Esophagus squamous epithelium (tissue), 4 donors: ENCODE measurements at regions not wholly inside any gene's neighbourhood (a gene's known extent, or its start where the extent isn't known, plus 50 kb on each side); places are given as distances from the start of the nearest gene placed in this dataset.

Experiments
- POLR2A ChIP-seq, 4 donors: fragments of 450-650 bp; IDR thresholded peaks; one replicate each; pipeline ENCODE4 v1.6.1; 2017; ENCODE audit warnings: antibody characterized with exemption in 4 of 4, mild to moderate bottlenecking in 4 of 4, moderate library complexity in 3 of 4
- TF ChIP-seq, protein P1 (sequence below), 6 experiments: fragments of 450-650 bp in 4 of 6; fragments of 200-600 bp in 2 of 6; sonication (generic) in 2 of 6; IDR thresholded peaks; one replicate each; pipeline ENCODE4 v1.5.1; 2016 to 2019; ENCODE audit warnings: antibody characterized with exemption in 6 of 6, mild to moderate bottlenecking in 4 of 6, moderate library complexity in 4 of 6

DNA sequence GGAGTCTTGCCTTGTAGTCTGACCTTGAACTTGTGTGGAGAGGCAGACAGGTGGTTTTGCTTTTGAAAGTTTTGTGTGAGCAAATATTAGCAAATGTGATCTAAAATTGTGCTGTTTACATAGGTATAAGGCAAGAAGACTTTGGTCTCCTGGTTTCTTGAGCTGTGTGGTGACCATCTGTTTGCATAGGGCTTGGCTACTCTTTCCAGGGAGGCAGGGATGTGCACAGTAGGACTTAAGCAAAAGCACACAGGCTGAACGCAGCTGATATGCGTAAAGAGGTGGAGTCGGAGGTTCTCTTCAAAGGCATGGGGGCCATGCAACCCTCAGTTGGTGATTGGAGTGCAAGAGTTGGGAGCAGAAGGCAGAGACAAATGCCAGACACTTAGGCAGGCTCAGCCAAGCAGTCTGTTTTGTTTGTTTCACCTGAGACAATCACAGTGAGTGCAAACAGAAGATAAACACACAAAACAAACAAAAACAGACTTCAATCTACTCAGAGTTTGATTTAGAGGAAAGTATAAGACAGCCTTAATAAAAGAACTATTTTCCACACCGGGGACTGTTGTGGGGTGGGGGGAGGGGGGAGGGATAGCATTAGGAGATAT lies 744.2 kb downstream of the MTRR start:
- TF ChIP-seq POLR2A (IDR thresholded peaks at IDR 0.05): no peak
- TF ChIP-seq, protein P1, sequence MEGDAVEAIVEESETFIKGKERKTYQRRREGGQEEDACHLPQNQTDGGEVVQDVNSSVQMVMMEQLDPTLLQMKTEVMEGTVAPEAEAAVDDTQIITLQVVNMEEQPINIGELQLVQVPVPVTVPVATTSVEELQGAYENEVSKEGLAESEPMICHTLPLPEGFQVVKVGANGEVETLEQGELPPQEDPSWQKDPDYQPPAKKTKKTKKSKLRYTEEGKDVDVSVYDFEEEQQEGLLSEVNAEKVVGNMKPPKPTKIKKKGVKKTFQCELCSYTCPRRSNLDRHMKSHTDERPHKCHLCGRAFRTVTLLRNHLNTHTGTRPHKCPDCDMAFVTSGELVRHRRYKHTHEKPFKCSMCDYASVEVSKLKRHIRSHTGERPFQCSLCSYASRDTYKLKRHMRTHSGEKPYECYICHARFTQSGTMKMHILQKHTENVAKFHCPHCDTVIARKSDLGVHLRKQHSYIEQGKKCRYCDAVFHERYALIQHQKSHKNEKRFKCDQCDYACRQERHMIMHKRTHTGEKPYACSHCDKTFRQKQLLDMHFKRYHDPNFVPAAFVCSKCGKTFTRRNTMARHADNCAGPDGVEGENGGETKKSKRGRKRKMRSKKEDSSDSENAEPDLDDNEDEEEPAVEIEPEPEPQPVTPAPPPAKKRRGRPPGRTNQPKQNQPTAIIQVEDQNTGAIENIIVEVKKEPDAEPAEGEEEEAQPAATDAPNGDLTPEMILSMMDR (IDR thresholded peaks at IDR 0.05): no peak
